OCI-LY3 (cell line): ENCODE measurements at regions not wholly inside any gene's neighbourhood (a gene's known extent, or its start where the extent isn't known, plus 50 kb on each side); places are given as distances from the start of the nearest gene placed in this dataset.

Experiments used
- H2AFZ ChIP-seq: fragments of 200-600, 300-600 bp; shearing (Covaris generic); 2 replicates; pipeline ENCODE4 v1.6.0; 2014; ENCODE audit warnings: antibody characterized with exemption, low read depth, low read length
- H3K27ac ChIP-seq: fragments of 200-600, 300-600 bp; sonication (generic); 2 replicates; pipeline ENCODE4 v1.5.1; 2014; ENCODE audit warnings: mild to moderate bottlenecking, low read length, moderate library complexity, mixed read lengths
- H3K27me3 ChIP-seq: fragments of 200-600, 300-600 bp; sonication (generic); 2 replicates; pipeline ENCODE4 v1.6.1; 2014; ENCODE audit warnings: low read depth, low read length, mixed read lengths
- H3K36me3 ChIP-seq: fragments of 200-600, 300-600 bp; sonication (generic); replicated peaks from 2 replicates; pipeline ENCODE3; 2014; ENCODE audit warnings: low read depth, low read length, mixed read lengths
- H3K4me1 ChIP-seq: fragments of 300-600, 200-600 bp; sonication (generic); 2 replicates; pipeline ENCODE4 v1.6.1; 2014; ENCODE audit warnings: low read length, mixed read lengths
- H3K4me2 ChIP-seq: fragments of 200-600, 300-600 bp; sonication (generic); 2 replicates; pipeline ENCODE4 v1.6.1; 2014; ENCODE audit warnings: low read length, mixed read lengths
- H3K4me3 ChIP-seq: fragments of 300-600, 200-600 bp; sonication (generic); 2 replicates; pipeline ENCODE4 v1.5.1; 2014; ENCODE audit warnings: antibody characterized with exemption, mild to moderate bottlenecking, low read length, moderate library complexity
- H3K79me2 ChIP-seq: fragments of 300-600, 200-600 bp; shearing (Covaris generic); 2 replicates; pipeline ENCODE4 v1.6.1; 2014; ENCODE audit warnings: mild to moderate bottlenecking, low read length, mixed read lengths
- H3K9ac ChIP-seq: fragments of 300-600, 200-600 bp; shearing (Covaris generic); 2 replicates; pipeline ENCODE4 v1.6.0; 2014; ENCODE audit warnings: mild to moderate bottlenecking, low read length, moderate library complexity
- H3K9me3 ChIP-seq: fragments of 200-600, 300-600 bp; shearing (Covaris generic); 2 replicates; pipeline ENCODE4 v1.6.1; 2014; ENCODE audit warnings: low read length, mixed read lengths; ENCODE audit not compliant: insufficient read depth
- H4K20me1 ChIP-seq: fragments of 200-600, 300-600 bp; sonication (generic); 2 replicates; pipeline ENCODE4 v1.6.1; 2016; ENCODE audit warnings: low read length, mixed read lengths; ENCODE audit not compliant: insufficient read depth
- CTCF ChIP-seq: fragments of 200-600, 300-600 bp; sonication (generic); IDR thresholded peaks from 2 replicates; pipeline ENCODE4 v1.5.1; 2014; ENCODE audit warnings: antibody characterized with exemption, low read length, low read depth
- EZH2phosphoT487 ChIP-seq: fragments of 200-600 bp; shearing (Covaris generic); IDR thresholded peaks from 2 replicates; pipeline ENCODE4 v1.6.1; 2018; ENCODE audit warnings: antibody characterized with exemption, mixed run types, low read depth

GRCh38 chr2:188773075-188773474 lies 201.1 kb upstream of the COL3A1 start:
- H3K27ac ChIP-seq = no peak overlapping the region
- H3K4me1 ChIP-seq = no peaks in the 10 kb centered on the region
- H3K4me2 ChIP-seq = no peak overlapping the region
- no peaks in the 10 kb centered on the region for H3K79me2 ChIP-seq
- no peak overlapping the region for H3K4me3 ChIP-seq
- H2AFZ ChIP-seq = no peak overlapping the region
- TF ChIP-seq CTCF = no peak
- no peaks in the 10 kb centered on the region for H4K20me1 ChIP-seq
- no peaks in the 10 kb centered on the region for H3K36me3 ChIP-seq
- no peaks in the 10 kb centered on the region for H3K9me3 ChIP-seq
- no peaks in the 10 kb centered on the region for H3K27me3 ChIP-seq
- no peak overlapping the region for H3K9ac ChIP-seq

- Histone ChIP-seq H3K9ac (no peak overlapping the region), H3K36me3 (no peaks in the 10 kb centered on the region), H4K20me1 (no peaks in the 10 kb centered on the region), H3K27ac (no peak overlapping the region), H3K4me3 (no peak overlapping the region), H3K9me3 (no peaks in the 10 kb centered on the region), H3K4me2 (no peak overlapping the region), H3K27me3 (no peaks in the 10 kb centered on the region), H2AFZ (no peak overlapping the region), H3K79me2 (no peaks in the 10 kb centered on the region), H3K4me1 (no peaks in the 10 kb centered on the region)
- TF ChIP-seq EZH2phosphoT487 (no peak), CTCF (no peak)
These were observed 197.5 kb upstream of the COL3A1 start for GRCh38 chr2:188776634-188777033.

- H3K9ac ChIP-seq = no peak overlapping the region
- no peaks in the 10 kb centered on the region for H3K79me2 ChIP-seq
- H3K4me1 ChIP-seq = no peaks in the 10 kb centered on the region
- H3K27me3 ChIP-seq = no peaks in the 10 kb centered on the region
- H3K36me3 ChIP-seq = no peaks in the 10 kb centered on the region
- TF ChIP-seq EZH2phosphoT487 (no peak), CTCF (no peak)
- H4K20me1 ChIP-seq = no peaks in the 10 kb centered on the region
- no peaks in the 10 kb centered on the region for H3K9me3 ChIP-seq
- H2AFZ ChIP-seq = no peak overlapping the region
- H3K27ac ChIP-seq = no peak overlapping the region
- no peak overlapping the region for H3K4me3 ChIP-seq
- H3K4me2 ChIP-seq = no peak overlapping the region
These were observed 189.9 kb upstream of the COL3A1 start for GRCh38 chr2:188784269-188784762.

- Histone ChIP-seq H3K4me3 (no peak overlapping the region), H3K27me3 (no peaks in the 10 kb centered on the region), H3K9ac (no peak overlapping the region), H4K20me1 (no peaks in the 10 kb centered on the region), H3K4me2 (no peak overlapping the region), H2AFZ (no peak overlapping the region), H3K36me3 (no peaks in the 10 kb centered on the region), H3K79me2 (no peaks in the 10 kb centered on the region), H3K4me1 (no peaks in the 10 kb centered on the region), H3K27ac (no peak overlapping the region), H3K9me3 (no peaks in the 10 kb centered on the region)
- TF ChIP-seq CTCF (no peak), EZH2phosphoT487 (no peak)
These were observed 189.1 kb upstream of the COL3A1 start for GRCh38 chr2:188785061-188785460.
